CD4-positive, alpha-beta T cell (primary cell): ENCODE measurements at regions not wholly inside any gene's neighbourhood (a gene's known extent, or its start where the extent isn't known, plus 50 kb on each side); places are given as distances from the start of the nearest gene placed in this dataset.

Experiments
- ATAC-seq: fragments of 200-7000 bp; cut with Tn5 transposase; one replicate; pipeline ENCODE4 v1.10.0; 2022; ENCODE audit warnings: mild to moderate bottlenecking; ENCODE audit not compliant: poor library complexity
- CTCF ChIA-PET: fragments of 350-600 bp; sonication (Branson Sonifier 250); formaldehyde crosslinking; loops from one replicate; lab custom pipeline; 2021; ENCODE audit warnings: antibody characterized with exemption, inconsistent platforms; lab: Charles Lee
- POLR2A ChIA-PET: fragments of 350-600 bp; sonication (Branson Sonifier 250); formaldehyde crosslinking; loops from one replicate; lab custom pipeline; 2021; ENCODE audit warnings: antibody characterized with exemption, inconsistent platforms; lab: Charles Lee
- DNase-seq, 14 experiments: peaks; one replicate each; pipeline ENCODE4 v3.0.0-alpha.2; 2013 to 2020; ENCODE audit warnings: mixed read lengths in 2 of 14
- H3K27ac ChIP-seq, 2 donors: one replicate each; pipeline versions ENCODE4 v1.5.1 to v1.7.0; 2013; ENCODE audit warnings: low read length in 2 of 2, low read depth in 1 of 2, mild to moderate bottlenecking in 1 of 2
- H3K27me3 ChIP-seq, 2 experiments: 1 replicate in 1 of 2; 2 replicates in 1 of 2; pipeline versions ENCODE4 v1.6.1 to v1.7.0; 2013; ENCODE audit warnings: low read length in 2 of 2, control low read depth in 1 of 2, mild to moderate bottlenecking in 1 of 2, moderate library complexity in 1 of 2; ENCODE audit not compliant: insufficient read depth in 2 of 2, control insufficient read depth in 1 of 2
- H3K36me3 ChIP-seq: one replicate; pipeline ENCODE4 v1.6.1; 2013; ENCODE audit warnings: low read length, control low read depth; ENCODE audit not compliant: insufficient read depth
- H3K4me1 ChIP-seq: one replicate; pipeline ENCODE4 v1.6.1; 2013; ENCODE audit warnings: low read length, control low read depth; ENCODE audit not compliant: insufficient read depth
- H3K4me3 ChIP-seq: one replicate; pipeline ENCODE4 v1.5.1; 2013; ENCODE audit warnings: mild to moderate bottlenecking, low read length, moderate library complexity
- H3K9me3 ChIP-seq, 2 experiments: 1 replicate in 1 of 2; 2 replicates in 1 of 2; pipeline versions ENCODE4 v1.6.1 to v1.7.0; 2013; ENCODE audit warnings: low read length in 2 of 2, mild to moderate bottlenecking in 2 of 2, control low read depth in 1 of 2, moderate library complexity in 1 of 2; ENCODE audit not compliant: control insufficient read depth in 1 of 2, insufficient read depth in 1 of 2
- H3K27ac Mint-ChIP-seq: one replicate; pipeline ENCODE4 v1.8.0; 2020; ENCODE audit warnings: mixed read lengths
- H3K27me3 Mint-ChIP-seq: one replicate; pipeline ENCODE4 v1.8.0; 2021; ENCODE audit warnings: mixed read lengths
- H3K36me3 Mint-ChIP-seq: one replicate; pipeline ENCODE4 v1.8.0; 2021; ENCODE audit warnings: low read depth, mixed read lengths
- H3K4me1 Mint-ChIP-seq: one replicate; pipeline ENCODE4 v1.8.0; 2021; ENCODE audit warnings: low read depth, mixed read lengths
- H3K4me3 Mint-ChIP-seq: one replicate; pipeline ENCODE4 v1.8.0; 2020; ENCODE audit warnings: mild to moderate bottlenecking, mixed read lengths
- H3K9me3 Mint-ChIP-seq: one replicate; pipeline ENCODE4 v1.8.0; 2020; ENCODE audit warnings: mixed read lengths
- CTCF ChIP-seq: fragments of 200-600 bp; IDR thresholded peaks from one replicate; pipeline ENCODE4 v1.8.0; 2022; ENCODE audit warnings: antibody characterized with exemption, mild to moderate bottlenecking
- intact Hi-C, 2 experiments: fragments of 100-400 bp; cut with DNase I in 1 of 2; cut with micrococcal nuclease in 1 of 2; formaldehyde crosslinking; loops; one replicate each; pipeline versions ENCODE4 v1.15.1 to v1.9.0; 2023 to 2025; cut with DNase I, micrococcal nuclease

GRCh38 chr2:185990861-185991525 is 252.4 kb downstream of the FSIP2 start:
- Mint-ChIP-seq H3K4me3 (no peak overlapping the region), H3K27me3 (no peaks in the 10 kb centered on the region), H3K4me1 (no peaks in the 10 kb centered on the region), H3K36me3 (no peaks in the 10 kb centered on the region), H3K9me3 (no peaks in the 10 kb centered on the region), H3K27ac (no peak overlapping the region)
- intact Hi-C loops, result no loop called here
- DNase-seq (no peak), ATAC-seq (no peak)
- Histone ChIP-seq H3K27ac (no peak overlapping the region), H3K4me3 (no peak overlapping the region), H3K4me1 (no peaks in the 10 kb centered on the region), H3K9me3 (no peaks in the 10 kb centered on the region), H3K27me3 (no peaks in the 10 kb centered on the region), H3K36me3 (no peaks in the 10 kb centered on the region)
- POLR2A ChIA-PET, result no interaction called here
- CTCF ChIA-PET, result no interaction called here
- TF ChIP-seq CTCF, result no peak

DNA sequence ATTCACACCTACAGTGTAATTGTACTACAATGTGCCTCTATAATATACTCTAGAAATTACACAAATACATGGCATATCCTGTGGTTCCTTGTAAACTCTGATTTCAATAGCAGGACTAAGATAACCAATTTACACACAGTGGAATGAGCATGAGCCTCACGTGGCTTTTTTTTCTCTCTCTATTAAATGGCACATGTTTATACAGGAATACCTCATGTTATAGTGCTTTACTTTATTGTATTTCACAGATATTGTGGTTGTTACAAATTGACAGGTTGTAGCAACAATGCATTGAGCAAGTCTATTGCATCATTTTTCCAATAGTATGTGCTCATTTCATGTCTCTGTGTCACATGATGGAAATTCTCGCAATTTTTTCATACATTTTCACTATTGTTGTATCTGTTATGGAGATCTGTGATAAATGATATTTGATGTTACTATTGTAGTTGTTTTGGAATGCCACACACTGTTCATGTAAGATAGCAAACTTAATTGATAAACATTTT is 260.0 kb downstream of the FSIP2 start:
- POLR2A ChIA-PET, result no interaction called here
- Histone ChIP-seq H3K9me3 (no peaks in the 10 kb centered on the region), H3K36me3 (no peaks in the 10 kb centered on the region), H3K27me3 (no peaks in the 10 kb centered on the region), H3K27ac (no peak overlapping the region), H3K4me3 (no peak overlapping the region), H3K4me1 (no peaks in the 10 kb centered on the region)
- CTCF ChIA-PET, result no interaction called here
- Mint-ChIP-seq H3K4me1 (no peaks in the 10 kb centered on the region), H3K27me3 (no peaks in the 10 kb centered on the region), H3K9me3 (no peaks in the 10 kb centered on the region), H3K27ac (no peak overlapping the region), H3K36me3 (no peaks in the 10 kb centered on the region), H3K4me3 (no peak overlapping the region)
- intact Hi-C loops, result no loop called here
- no peak for TF ChIP-seq CTCF
- no peak for ATAC-seq
- DNase-seq, result no peak

DNA sequence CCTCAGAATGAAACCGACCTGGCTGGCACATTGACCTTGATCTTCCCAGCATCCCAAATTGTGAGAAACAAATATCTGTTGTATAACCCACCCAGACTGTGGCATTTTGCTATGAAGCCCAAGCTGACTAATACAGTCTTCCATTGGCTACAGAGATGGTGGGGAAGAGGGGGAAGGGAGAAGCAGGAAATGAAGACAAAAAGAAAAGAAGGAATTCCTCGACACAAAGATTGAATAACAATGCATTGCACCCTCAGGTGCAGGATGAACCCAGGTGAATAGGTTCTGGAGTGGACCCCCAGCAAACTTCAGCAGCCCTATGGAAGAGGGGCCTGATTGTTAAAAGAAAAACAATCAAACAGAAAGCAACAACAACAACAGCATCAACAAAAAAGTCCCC is 270.7 kb downstream of the FSIP2 start:
- ChIA-PET CTCF (no interaction called here), POLR2A (no interaction called here)
- Histone ChIP-seq H3K9me3 (peaks cover 0 to 5% of the 10 kb centered on the region in 2 experiments), H3K27ac (no peak overlapping the region), H3K27me3 (no peaks in the 10 kb centered on the region), H3K4me1 (no peaks in the 10 kb centered on the region), H3K4me3 (no peak overlapping the region), H3K36me3 (no peaks in the 10 kb centered on the region)
- DNase-seq, result no peak
- no peak for TF ChIP-seq CTCF
- Mint-ChIP-seq H3K9me3 (peaks cover 12% of the 10 kb centered on the region), H3K27ac (no peak overlapping the region), H3K36me3 (peaks cover 19% of the 10 kb centered on the region), H3K4me1 (no peaks in the 10 kb centered on the region), H3K4me3 (no peak overlapping the region), H3K27me3 (no peaks in the 10 kb centered on the region)
- intact Hi-C loops, result no loop called here
- no peak for ATAC-seq
